A549 (cell line): ENCODE measurements at regions not wholly inside any gene's neighbourhood (a gene's known extent, or its start where the extent isn't known, plus 50 kb on each side); places are given as distances from the start of the nearest gene placed in this dataset.

Source experiments
- ATAC-seq, 2 experiments: fragments of 200-7000 bp in 1 of 2; fragments of >200 bp in 1 of 2; cut with Nextera tagmentation in 1 of 2; cut with Tn5 transposase in 1 of 2; 3 replicates each; pipeline versions ENCODE4 v1.8.0 to v1.9.1; 2018 to 2020; ENCODE audit warnings: mild to moderate bottlenecking in 1 of 2, moderate library complexity in 1 of 2
- CTCF ChIA-PET: fragments of 300-600 bp; sonication (Branson Sonifier 250); formaldehyde crosslinking; extraction: SDS; loops from one replicate; lab custom pipeline; 2021; ENCODE audit warnings: antibody characterized with exemption, inconsistent platforms; lab: Yijun Ruan, JAX
- POLR2A ChIA-PET: fragments of 350-600 bp; formaldehyde crosslinking; extraction: SDS; loops from one replicate; lab custom pipeline; 2021; ENCODE audit warnings: antibody characterized with exemption, inconsistent platforms; lab: Yijun Ruan, JAX
- DNase-seq, 2 experiments: peaks; one replicate each; pipeline versions ENCODE4 v3.0.0 to v3.0.0-alpha.2; 2011 to 2016; ENCODE audit warnings: low read depth in 1 of 2, low spot score in 1 of 2
- FAIRE-seq: peaks from 2 replicates; lab custom pipeline; 2011; peaks lifted over from hg19 to GRCh38; lab: Jason Lieb, UNC
- H3K27ac ChIP-seq, 2 experiments: fragments of >200 bp; sonication (Bioruptor Twin); formaldehyde crosslinking; 3 replicates each; pipeline ENCODE4 v1.5.1; 2016 to 2017
- H3K4me1 ChIP-seq: fragments of >200 bp; sonication (Bioruptor Twin); formaldehyde crosslinking; 3 replicates; pipeline ENCODE4 v1.6.1; 2016
- H3K4me2 ChIP-seq: fragments of >200 bp; sonication (Bioruptor Twin); formaldehyde crosslinking; 3 replicates; pipeline ENCODE4 v1.6.1; 2016
- H3K4me3 ChIP-seq: fragments of >200 bp; sonication (Bioruptor Twin); formaldehyde crosslinking; 3 replicates; pipeline ENCODE4 v1.5.1; 2016
- H3K9me3 ChIP-seq: fragments of >200 bp; sonication (Bioruptor Twin); formaldehyde crosslinking; 3 replicates; pipeline ENCODE4 v1.6.1; 2016
- ATOH8 ChIP-seq: fragments of 250-450 bp; sonication (Bioruptor Pico); IDR thresholded peaks from 2 replicates; pipeline ENCODE4 v1.5.0; 2020; ENCODE audit warnings: low read depth, mild to moderate bottlenecking, moderate library complexity
- BCL3 ChIP-seq: fragments of >200 bp; sonication (Bioruptor Twin); formaldehyde crosslinking; IDR thresholded peaks from 3 replicates; pipeline ENCODE4 v1.6.1; 2016
- BHLHE40 ChIP-seq: IDR thresholded peaks from 2 replicates; pipeline ENCODE4 v1.6.1; 2012; ENCODE audit warnings: low read depth, low read length, inconsistent platforms
- CBX2 ChIP-seq: fragments of 200-600 bp; sonication (generic); IDR thresholded peaks from 2 replicates; pipeline ENCODE4 v1.6.1; 2016; ENCODE audit warnings: low read depth, mild to moderate bottlenecking, borderline replicate concordance
- CBX8 ChIP-seq: fragments of 200-600 bp; sonication (generic); IDR thresholded peaks from 2 replicates; pipeline ENCODE4 v1.6.1; 2016
- CEBPB ChIP-seq, 2 experiments: fragments of >200 bp in 1 of 2; sonication (Bioruptor Twin) in 1 of 2; formaldehyde crosslinking in 1 of 2; IDR thresholded peaks; 2 replicates each; pipeline ENCODE4 v1.6.1; 2012 to 2016
- FOSL2 ChIP-seq, 2 experiments: fragments of 450-650 bp in 1 of 2; fragments of >200 bp in 1 of 2; sonication (Bioruptor Twin) in 1 of 2; formaldehyde crosslinking; IDR thresholded peaks; 2 replicates each; pipeline versions ENCODE4 v1.5.0 to v1.6.1; 2016 to 2020; ENCODE audit warnings: mild to moderate bottlenecking in 1 of 2, moderate library complexity in 1 of 2
- GATA3 ChIP-seq: IDR thresholded peaks from 2 replicates; pipeline ENCODE4 v1.6.1; 2012; ENCODE audit warnings: borderline replicate concordance
- HES2 ChIP-seq: fragments of >200 bp; sonication (Bioruptor Twin); formaldehyde crosslinking; IDR thresholded peaks from 2 replicates; pipeline ENCODE4 v1.6.1; 2016
- HOXA7 ChIP-seq: fragments of 250-450 bp; sonication (Bioruptor Pico); IDR thresholded peaks from 2 replicates; pipeline ENCODE4 v1.5.0; 2020; ENCODE audit warnings: mild to moderate bottlenecking, moderate library complexity
- KDM5A ChIP-seq: fragments of 200-600 bp; sonication (generic); IDR thresholded peaks from 2 replicates; pipeline ENCODE4 v1.6.1; 2016; ENCODE audit warnings: antibody characterized with exemption, mild to moderate bottlenecking
- MYC ChIP-seq: IDR thresholded peaks from 2 replicates; pipeline ENCODE4 v1.6.1; 2012; ENCODE audit warnings: mild to moderate bottlenecking, inconsistent platforms, low read length, improper control_type of control experiment, borderline replicate concordance
- NFE2L2 ChIP-seq: fragments of 150-350 bp; conservative IDR thresholded peaks from 2 replicates; pipeline ENCODE4 v1.6.1; 2014; ENCODE audit warnings: low read length
- NPAS2 ChIP-seq: fragments of 250-450 bp; sonication (Bioruptor Pico); IDR thresholded peaks from 2 replicates; pipeline ENCODE4 v1.8.0; 2022; ENCODE audit warnings: mild to moderate bottlenecking, moderate library complexity, borderline replicate concordance
- NR3C1 ChIP-seq: fragments of >200 bp; sonication (Bioruptor Twin); formaldehyde crosslinking; IDR thresholded peaks from 3 replicates; pipeline ENCODE4 v1.6.1; 2017
- POLR2A ChIP-seq: IDR thresholded peaks from 2 replicates; pipeline ENCODE4 v1.6.1; 2012; ENCODE audit warnings: mild to moderate bottlenecking, low read length
- RAD21 ChIP-seq, 2 experiments: fragments of >200 bp in 1 of 2; sonication (Bioruptor Twin) in 1 of 2; formaldehyde crosslinking in 1 of 2; IDR thresholded peaks in 1 of 2; conservative IDR thresholded peaks in 1 of 2; 2 replicates in 1 of 2; 3 replicates in 1 of 2; pipeline ENCODE4 v1.6.1; 2012 to 2018; ENCODE audit warnings: inconsistent platforms in 1 of 2
- RARB ChIP-seq: fragments of 250-450 bp; sonication (Bioruptor Pico); IDR thresholded peaks from 2 replicates; pipeline ENCODE4 v1.8.0; 2021; ENCODE audit warnings: mild to moderate bottlenecking, moderate library complexity
- RCOR1 ChIP-seq: fragments of 150-350 bp; IDR thresholded peaks from 2 replicates; pipeline ENCODE4 v1.6.1; 2014; ENCODE audit warnings: antibody characterized with exemption, low read length, low read depth
- REST ChIP-seq: fragments of 200-600 bp; sonication (generic); IDR thresholded peaks from 2 replicates; pipeline ENCODE4 v1.6.1; 2016; ENCODE audit warnings: antibody characterized with exemption, mild to moderate bottlenecking, moderate library complexity
- SREBF2 ChIP-seq: fragments of 450-650 bp; IDR thresholded peaks from 2 replicates; pipeline ENCODE4 v1.6.1; 2014; ENCODE audit warnings: mild to moderate bottlenecking, moderate library complexity
- TFCP2L1 ChIP-seq: fragments of 250-450 bp; sonication (Bioruptor Pico); IDR thresholded peaks from 2 replicates; pipeline ENCODE4 v1.5.0; 2021; ENCODE audit warnings: mild to moderate bottlenecking
- TP53 ChIP-seq: fragments of 250-450 bp; sonication (Bioruptor Pico); IDR thresholded peaks from 2 replicates; pipeline ENCODE4 v1.5.0; 2021; ENCODE audit warnings: mild to moderate bottlenecking, moderate library complexity
- ZSCAN20 ChIP-seq: fragments of 250-450 bp; sonication (Bioruptor Pico); IDR thresholded peaks from 2 replicates; pipeline ENCODE4 v1.8.0; 2022; ENCODE audit warnings: mild to moderate bottlenecking, moderate library complexity
- WGBS: methylation state at CpG from one replicate; pipeline ENCODE4 v1.1.6; 2017; ENCODE audit errors: missing lambda C conversion rate; 5-methylcytosine and 5-hydroxymethylcytosine counted together

- FAIRE-seq: no peak
- WGBS: 45% methylated on average over 5 of the region's 5 CpGs
- no peak for DNase-seq
- TF ChIP-seq TFCP2L1 (no peak), CEBPB (IDR thresholded peaks at IDR 0.05) (no peak), FOSL2 (IDR thresholded peaks at IDR 0.05) (no peak), FOSL2 (CRISPR knock-in tag; IDR thresholded peaks at IDR 0.05) (no peak), RARB (CRISPR knock-in tag) (no peak), SREBF2 (no peak), CBX8 (no peak), TP53 (CRISPR knock-in tag) (no peak)
- CTCF ChIA-PET: interaction anchor here (0.9 to 1.3 kb wide), 5 partner anchors 13 to 316 kb away, joined by 3 to 4 read pairs (median 3); no protein-coding TSS in a partner anchor
- Histone ChIP-seq H3K27ac (no peak overlapping the region), H3K4me3 (no peak overlapping the region), H3K9me3 (no peaks in the 10 kb centered on the region), H3K4me2 (no peak overlapping the region), H3K4me1 (no peaks in the 10 kb centered on the region)
- POLR2A ChIA-PET: no interaction called here
- ATAC-seq: no peak; a peak in 1 of 6 replicates
Measured at GRCh38 chr16:47848421-47849109, 307.2 kb downstream of the ABCC12 start.

GRCh38 chr16:47847220-47847970 lies 308.4 kb downstream of the ABCC12 start:
- FAIRE-seq (no peak), ATAC-seq (no peak), DNase-seq (no peak)
- Histone ChIP-seq H3K9me3 (no peaks in the 10 kb centered on the region), H3K4me2 (no peak overlapping the region), H3K4me3 (no peak overlapping the region), H3K27ac (no peak overlapping the region), H3K4me1 (no peaks in the 10 kb centered on the region)
- ChIA-PET POLR2A (no interaction called here), CTCF (interaction anchor here (1.1 to 1.3 kb wide), 2 partner anchors 14 to 75 kb away, joined by 3 read pairs; no protein-coding TSS in a partner anchor)
- TF ChIP-seq NFE2L2 (no peak), REST (no peak), NR3C1 (no peak), NPAS2 (no peak), HOXA7 (no peak), ZSCAN20 (no peak), ATOH8 (no peak), CBX2 (no peak), BHLHE40 (no peak), RAD21 (conservative IDR thresholded peaks at IDR 0.05 in 1 of 2, IDR thresholded peaks at IDR 0.05 in 1 of 2) (no peak), HES2 (no peak), GATA3 (no peak), POLR2A (no peak), BCL3 (no peak), RCOR1 (no peak), MYC (no peak), KDM5A (no peak)
- WGBS: 58% methylated on average over 6 of the region's 6 CpGs
